ENCODE measurements at regions not wholly inside any gene's neighbourhood (a gene's known extent, or its start where the extent isn't known, plus 50 kb on each side); places are given as distances from the start of the nearest gene placed in this dataset.
A peak's percentile ranks its signal among the peaks of the same experiment; 100 is the strongest.
"Not testable (repeated sequence)": the region's sequence is repeated elsewhere in the genome, so short reads cannot be mapped to it uniquely, and the experiment has no call there.

DNA sequence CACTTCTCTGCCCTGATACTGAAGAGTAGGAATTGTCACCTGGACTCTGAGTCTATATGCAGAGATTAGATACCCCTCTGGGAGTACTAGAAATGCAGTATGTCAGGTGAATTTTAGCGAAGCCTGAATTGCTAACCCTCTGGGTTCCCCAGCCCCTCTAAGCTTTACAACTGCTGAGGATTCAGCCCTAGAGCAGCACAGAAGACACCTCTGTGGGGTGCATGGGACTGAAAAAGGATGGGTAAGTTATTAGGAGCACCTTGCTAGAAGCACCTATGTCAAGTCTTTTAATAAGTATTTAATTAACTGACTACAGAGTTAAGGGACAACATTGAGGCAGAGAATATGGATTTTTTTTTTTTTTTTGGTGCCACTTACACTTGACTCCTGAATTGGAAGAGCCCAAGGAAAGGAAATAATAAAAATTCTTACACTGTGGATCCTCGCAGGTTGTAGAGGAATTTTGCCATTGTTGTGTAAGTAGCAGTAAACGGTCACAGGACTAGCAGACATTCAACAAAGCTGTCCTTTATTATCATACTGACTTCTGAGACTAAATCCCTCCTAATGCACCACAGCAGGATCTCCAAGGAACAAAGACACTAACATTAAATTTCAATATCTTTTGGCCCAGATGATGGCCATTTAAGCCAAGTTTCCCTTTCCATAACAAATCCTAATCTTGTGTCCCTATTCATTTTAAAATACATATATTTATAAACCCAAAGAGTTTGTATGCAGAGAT lies 253.2 kb downstream of the ANKRD50 start:
- intact Hi-C loops (cut with DNase I), result no loop called here
- no peak for DNase-seq

DNA sequence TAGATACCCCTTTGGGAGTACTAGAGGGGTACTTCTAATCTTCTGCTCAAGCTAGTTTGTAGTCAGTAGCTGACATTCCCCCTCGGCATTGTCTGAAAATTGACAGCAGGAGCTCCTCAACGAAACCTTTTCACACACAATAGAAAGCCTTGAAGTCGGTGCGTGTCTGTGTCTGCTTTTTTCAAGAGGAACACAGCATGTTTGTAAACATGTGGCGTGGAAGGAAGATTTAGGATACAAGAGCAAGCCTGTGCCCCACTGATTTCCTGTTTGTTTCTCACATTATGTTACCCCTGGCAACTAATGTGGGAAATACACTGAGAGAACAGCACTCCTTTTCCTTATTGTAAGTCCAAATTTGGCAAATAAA lies 252.6 kb downstream of the ANKRD50 start:
- no peak for DNase-seq

DNA sequence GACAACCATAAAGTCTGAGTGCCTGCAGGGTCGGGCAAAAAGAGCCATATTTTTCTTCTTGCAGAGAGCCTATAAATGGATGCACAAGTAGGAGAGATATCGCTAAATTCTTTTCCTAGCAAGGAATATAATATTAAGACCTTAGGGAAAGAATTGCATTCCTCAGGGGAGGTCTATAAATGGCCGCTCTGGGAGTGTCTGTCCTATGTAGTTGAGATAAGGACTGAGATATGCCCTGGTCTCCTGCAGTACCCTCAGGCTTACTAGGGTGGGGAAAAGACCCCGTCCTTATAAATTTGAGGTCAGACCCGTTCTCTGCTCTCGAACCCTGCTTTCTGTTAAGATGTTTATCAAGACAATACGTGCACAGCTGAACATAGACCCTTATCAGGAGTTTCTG lies 250.9 kb downstream of the ANKRD50 start:
- intact Hi-C loops (cut with DNase I), result not testable (repeated sequence)

More for the DNA sequence above, 252.6 kb downstream of the ANKRD50 start:
- intact Hi-C loops (cut with DNase I), result no loop called here

DNA sequence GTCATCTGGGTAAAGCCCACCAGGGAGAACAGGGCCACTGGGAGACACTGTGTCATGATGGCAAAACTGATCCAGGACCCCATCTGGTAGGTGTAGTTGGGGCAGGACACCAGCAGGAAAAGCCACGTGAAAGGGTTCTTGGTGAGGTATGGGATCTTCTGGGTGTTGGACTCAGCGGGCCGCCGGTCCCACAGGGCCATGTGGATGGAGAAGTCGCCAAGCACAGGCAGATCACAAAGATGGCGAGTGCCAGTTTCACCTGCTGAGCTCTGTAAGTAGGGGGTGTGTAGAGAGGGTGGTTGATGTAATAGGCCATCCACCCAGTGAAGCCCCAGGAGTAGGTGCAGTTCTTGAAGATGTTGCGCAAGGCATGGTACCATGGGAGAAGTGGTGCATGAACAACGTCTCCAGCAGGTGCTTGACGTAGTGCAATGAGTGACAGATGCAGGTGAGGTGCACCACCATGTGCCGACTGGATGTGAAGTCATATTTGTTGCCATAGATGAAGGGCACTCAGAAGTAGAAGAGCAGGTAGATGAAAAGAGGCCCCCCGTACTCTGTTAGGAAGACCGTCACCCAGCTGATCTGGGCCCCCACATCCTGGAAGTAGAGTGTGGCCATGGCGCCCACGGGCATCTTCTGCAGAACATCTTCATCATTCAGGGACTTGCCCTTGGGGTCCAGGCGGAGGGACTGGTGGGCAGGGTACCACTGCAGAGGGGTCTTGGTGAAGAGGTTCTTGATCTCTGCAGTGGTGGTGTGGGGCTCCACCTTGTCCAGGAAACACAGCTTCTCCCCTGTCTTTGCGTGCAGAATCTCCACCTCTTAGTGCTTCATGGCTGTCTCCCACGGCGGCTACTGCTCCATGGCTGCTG lies 249.3 kb downstream of the ANKRD50 start:
- intact Hi-C loops (cut with DNase I), result no loop called here
- peak in 1 of 10 donors; percentile 54 for DNase-seq

More for the DNA sequence above, 250.9 kb downstream of the ANKRD50 start:
- not testable (repeated sequence) for DNase-seq

DNA sequence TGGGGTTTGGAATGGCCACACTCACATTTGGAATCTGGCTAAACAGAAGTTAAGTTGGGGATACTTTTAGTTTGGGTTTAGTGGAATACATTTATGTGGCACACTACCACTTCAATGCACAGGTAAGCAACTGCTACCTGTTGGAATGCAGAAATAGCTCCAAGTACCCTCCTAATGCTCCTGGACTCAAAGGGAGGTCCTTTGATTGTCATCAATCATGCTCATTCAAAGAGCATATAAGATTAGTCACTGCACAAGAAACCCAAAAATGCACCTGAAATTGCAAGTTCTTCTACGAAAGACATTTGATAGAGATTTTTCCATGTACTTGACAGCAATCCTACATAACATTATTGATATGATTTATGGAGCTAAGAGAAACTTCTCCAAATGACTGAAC lies 247.7 kb downstream of the ANKRD50 start:
- DNase-seq, result no peak
- intact Hi-C loops (cut with DNase I), result no loop called here

DNA sequence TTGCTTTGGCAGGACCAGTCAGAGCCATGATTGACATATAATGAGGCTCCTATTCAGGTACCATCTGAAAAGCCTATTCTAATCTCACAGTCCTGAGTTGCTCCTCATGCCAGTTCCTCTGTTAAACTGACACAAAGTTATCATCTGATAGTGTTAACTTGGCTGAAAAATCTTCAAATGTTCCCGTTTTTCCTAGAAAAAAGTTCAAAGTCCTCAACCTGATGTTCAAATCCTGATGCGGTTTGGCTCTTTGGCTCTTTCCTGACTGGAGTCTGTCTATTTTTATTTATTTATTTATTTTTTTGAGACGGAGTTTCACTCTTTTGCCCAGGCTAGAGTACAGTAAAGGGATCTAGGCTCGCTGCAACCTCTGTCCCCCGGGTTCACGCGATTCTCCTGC lies 244.2 kb downstream of the ANKRD50 start:
- DNase-seq, result no peak
- intact Hi-C loops (cut with DNase I), result no loop called here

DNA sequence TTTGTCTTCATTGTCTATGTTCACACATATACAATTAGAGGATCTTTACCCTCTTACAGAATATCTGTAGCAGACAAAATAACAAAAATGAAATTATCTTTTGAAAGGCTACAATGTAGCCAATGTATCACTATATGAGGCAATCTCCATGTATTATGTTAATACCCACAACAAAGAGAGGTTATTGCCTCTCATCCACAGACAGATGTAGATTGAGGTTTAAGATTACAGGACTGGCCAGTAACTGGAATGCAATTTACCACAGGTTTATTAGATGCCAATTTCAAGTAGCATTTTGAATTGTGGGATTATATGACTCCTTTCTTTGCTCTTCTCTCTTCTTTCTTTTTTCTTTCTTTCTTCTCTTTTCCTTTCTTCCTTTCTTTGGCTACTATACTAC lies 242.6 kb downstream of the ANKRD50 start:
- DNase-seq, result no peak
- intact Hi-C loops (cut with DNase I), result no loop called here

DNA sequence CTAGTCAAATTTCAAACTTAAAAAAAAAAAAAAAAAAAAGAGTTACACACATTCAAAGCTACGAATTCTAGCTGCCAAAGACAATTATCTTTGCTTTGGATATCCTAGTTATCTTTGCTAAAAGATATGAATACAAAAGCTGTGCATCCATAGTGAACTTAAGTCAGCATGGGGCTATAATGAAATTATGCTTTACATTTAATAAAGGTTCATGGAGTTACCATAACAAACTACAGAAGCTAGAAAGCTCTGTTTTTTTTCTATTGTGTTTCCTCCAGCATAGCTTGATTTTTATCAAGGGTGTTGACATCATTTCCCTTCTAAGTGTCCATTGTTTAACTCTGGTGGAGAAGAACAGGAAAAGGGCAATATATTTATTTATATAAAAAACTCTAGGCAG lies 234.1 kb downstream of the ANKRD50 start:
- DNase-seq, result no peak
- intact Hi-C loops (cut with DNase I), result no loop called here

DNA sequence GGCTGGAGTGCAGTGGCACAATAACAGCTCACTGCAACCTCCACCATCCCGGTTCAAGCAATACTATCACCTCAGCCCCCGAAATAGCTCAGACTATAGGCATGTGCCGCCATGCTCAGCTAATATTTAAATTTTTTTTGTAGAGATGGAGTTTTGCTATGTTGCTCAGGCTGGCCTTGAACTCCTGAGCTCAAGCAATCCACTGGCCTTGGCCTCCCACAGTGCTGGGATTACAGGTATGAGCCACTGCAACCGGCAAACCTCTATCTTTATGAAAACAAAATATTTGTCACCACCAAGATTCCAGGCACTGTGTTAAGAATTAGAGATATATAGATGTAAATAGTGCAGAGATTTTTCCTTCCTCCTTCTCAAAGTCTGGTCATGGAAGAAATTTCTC lies 232.5 kb downstream of the ANKRD50 start:
- intact Hi-C loops (cut with DNase I), result no loop called here
- DNase-seq, result no peak

DNA sequence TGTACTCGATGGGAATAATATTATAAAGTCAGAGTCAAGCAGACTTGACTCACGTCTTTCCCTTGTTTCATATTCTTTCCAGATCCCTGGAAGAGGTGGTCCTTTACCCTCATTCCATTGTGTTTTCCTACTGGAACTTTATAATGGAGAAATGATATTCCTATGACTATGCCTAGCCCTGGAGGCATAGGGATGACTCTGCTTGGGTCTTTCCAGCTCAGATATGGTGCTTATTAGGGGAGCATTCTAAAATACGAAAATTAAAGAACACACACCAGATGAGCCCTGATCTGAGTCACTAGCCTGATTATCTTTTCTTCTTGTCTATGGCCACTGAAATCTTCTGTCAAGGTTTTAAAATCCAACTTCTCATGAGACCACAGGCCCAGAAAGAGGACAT lies 231.4 kb downstream of the ANKRD50 start:
- intact Hi-C loops (cut with DNase I), result no loop called here
- no peak for DNase-seq

DNA sequence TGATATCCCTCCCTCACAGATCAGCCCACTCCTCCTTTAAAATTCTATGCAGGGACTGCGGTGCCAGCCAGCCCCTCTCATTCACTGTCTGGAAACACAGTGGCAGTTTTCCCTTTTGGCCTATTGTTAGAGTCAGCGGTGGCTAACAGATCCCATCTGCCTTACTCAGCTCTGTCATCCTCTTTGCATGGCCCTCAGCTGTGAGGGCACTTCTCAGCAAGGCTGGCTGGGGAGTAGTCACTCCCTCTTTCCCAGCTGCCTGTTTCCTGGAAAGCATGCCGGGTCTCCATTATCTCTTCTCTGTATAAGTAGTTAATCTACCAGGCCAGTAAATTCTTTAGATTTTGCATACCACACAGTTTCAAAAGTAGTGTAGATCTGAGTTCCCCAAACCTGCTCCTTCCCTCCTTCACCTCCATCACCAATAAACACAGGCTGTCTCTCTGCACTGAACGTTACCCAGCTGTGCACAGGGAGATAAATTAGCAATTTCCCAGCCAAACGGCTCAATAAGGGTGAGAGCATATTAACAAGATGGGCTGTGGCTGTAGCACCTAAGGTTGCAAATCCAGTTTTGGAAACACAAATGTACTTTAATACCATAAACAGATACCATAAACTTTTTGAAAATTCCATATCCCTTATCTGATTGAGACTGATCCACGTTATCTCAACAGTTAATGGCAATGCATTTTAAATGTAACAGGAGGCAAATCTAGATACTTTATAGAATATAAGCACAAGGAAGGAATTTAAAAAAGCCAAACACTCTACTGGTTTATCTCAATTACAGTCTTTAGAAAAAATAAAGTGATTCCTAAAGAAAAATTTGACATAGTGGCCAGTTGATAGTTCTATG lies 229.3 kb downstream of the ANKRD50 start:
- intact Hi-C loops (cut with DNase I), result no loop called here
- no peak for DNase-seq

DNA sequence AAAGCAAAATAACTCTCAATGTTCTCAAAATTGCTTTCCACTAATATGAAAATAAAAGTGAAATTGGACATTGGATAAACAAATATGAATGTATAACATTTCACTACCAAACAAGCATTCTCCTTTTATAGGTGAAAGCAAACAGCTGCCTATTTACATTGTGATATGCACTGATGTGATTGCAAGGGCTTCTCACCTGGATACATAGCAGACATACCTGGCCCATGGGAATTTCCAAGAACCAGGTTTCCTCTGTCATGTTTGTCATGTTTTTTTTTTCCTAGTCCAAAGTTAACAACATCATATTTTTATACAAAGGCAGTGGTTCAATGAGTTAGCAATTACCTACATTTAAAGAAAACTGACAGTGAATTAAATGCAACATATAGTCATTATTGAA lies 228.5 kb downstream of the ANKRD50 start:
- intact Hi-C loops (cut with DNase I), result no loop called here
- no peak for DNase-seq

DNA sequence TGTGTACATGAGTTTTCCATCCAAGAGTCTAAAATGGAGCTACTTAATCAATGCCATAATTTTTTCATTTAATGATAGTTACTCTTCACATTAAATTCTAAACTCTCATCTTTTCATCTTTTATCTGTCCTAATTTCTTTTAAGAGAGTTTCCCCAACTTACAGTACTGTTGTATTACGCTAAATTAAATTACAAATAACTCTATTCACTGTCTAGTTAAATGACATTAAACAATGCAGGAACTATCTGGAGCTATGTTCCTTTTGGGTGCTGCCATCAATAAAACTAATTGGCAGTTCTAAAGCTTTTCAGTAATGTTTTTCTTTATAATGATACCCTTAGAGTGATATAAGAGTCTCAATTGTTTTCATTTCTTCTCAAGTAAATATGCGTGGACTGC lies 227.6 kb downstream of the ANKRD50 start:
- intact Hi-C loops (cut with DNase I), result no loop called here
- DNase-seq, result no peak

DNA sequence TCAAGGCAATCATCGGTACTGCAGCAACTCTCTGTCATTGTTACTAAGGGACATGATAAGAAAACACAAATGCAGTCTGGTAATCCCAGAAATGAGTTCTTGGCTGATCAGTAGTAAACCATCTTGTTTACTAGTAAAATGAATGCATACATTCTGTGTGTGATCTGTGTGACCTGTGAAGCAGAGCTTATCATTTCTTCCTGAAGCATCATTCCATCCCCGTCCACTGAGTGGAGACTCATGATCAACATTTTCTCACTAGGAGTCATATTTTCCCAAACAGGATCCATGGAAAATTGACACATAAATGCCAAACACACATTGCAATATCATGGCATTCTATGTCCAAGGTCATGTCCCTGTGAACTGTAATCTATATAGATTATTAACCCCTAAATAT lies 226.1 kb downstream of the ANKRD50 start:
- DNase-seq, result no peak
- intact Hi-C loops (cut with DNase I), result no loop called here

DNA sequence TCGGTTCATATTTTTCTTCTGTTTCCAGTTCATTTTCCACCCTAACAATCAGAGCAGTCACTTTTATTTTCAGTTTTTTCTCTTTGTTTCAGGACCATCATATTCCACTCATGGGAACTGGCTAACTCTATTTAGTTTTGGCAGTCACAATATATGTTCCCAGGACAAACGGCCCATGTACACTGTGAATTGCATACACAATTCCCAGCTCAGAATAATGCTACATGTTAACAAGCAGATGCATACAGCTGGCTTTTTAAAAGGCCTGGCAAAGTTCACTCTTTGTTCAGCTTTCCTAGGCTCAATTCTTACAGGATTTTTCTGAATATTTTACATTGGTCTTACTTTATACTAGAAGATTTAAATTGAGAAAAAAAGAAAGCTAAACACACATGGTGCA lies 224.9 kb downstream of the ANKRD50 start:
- DNase-seq, result no peak
- intact Hi-C loops (cut with DNase I), result no loop called here

DNA sequence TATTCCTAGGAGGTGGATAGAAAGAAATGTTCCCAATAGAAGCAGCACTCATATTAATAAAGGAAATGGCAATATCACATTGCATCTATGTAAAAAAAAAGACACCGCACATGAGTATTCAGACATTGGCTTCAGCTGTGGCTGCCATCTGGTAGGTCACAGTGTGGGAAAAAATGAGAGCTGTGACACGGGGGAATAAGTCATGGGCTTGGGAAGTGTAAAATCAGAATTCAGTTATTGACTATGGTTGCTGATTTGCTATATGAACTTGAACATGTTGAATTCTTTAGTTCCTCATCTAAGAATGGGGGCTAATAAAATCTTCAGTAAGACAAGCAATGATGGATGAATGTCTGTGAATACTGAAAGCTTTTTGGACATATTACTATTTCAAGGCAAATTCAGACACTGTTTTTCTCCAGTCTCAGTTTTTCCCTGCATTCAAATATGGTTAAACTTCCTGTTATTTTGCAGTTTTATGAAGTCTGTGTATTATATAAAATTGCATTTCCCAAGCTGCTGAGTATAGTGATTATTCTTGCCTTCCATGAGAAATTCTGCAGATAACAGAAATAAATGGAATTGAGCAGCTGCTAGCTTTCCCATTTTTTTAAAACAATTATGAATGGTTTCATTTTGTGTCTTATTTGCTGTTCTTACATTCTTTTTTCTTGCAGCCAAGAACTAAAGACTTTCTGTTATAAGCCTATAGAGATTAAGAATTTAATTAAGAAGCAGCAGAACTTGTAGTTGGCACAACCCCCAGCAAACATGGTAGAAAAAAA lies 221.0 kb downstream of the ANKRD50 start:
- DNase-seq, result no peak

DNA sequence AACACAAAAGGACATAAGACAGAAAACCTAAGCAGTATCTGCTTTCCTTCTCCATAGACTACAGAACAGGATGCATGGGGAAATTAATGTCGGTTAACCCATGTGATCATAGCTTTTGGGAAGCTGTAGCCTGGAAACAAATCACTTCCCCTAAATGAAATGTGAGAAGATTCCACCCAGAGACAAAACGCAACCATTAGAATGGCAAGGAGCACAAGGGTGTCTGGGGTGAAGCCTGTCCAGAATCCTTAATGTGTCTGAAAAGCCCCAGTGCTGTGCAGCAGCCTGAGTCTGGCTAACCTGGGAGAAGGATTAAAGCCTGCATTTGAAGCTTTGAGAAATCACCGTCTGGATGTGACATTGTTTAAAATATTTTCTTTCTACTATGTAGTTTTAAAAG lies 213.3 kb downstream of the ANKRD50 start:
- no peak for DNase-seq
- intact Hi-C loops (cut with DNase I), result no loop called here

More for the DNA sequence above, 221.0 kb downstream of the ANKRD50 start:
- intact Hi-C loops (cut with DNase I), result no loop called here

DNA sequence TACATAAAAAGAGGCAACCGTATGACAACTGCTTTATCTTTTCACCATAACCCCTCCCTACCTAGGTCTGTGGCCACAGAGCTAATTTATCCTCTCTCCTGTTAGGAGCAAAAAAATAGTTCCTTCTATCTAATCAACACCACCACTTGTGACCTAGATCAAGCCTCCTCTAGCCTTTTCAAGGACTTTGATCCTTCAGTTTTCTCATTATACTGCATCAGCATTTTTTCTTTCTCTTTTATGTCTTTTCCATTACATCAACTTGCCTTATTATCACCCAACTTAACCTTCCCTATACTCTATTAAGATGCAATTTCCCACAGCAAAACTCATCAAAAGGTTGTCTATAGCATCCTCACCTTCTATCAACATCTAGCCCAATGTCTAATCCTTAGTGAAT lies 211.0 kb downstream of the ANKRD50 start:
- DNase-seq, result no peak
- intact Hi-C loops (cut with DNase I), result no loop called here

DNA sequence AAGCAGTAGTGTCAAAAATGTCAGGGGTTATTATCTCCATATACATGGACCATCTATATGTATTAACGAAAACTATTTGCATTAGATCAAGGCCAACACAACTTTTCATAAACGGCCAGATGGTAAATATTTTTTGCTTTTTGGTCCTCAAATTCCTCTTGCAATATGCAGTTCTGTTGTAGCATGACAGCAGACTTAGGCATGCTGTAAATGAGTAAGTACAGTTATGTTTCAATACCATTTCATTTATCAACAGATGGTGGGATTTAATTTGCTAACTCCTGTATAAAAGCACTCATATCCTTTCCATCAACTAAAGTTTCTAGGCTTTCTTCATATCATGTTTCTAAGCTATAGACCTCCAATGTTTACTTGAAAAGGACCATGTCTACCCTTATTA lies 208.1 kb downstream of the ANKRD50 start:
- no peak for DNase-seq
- intact Hi-C loops (cut with DNase I), result no loop called here

DNA sequence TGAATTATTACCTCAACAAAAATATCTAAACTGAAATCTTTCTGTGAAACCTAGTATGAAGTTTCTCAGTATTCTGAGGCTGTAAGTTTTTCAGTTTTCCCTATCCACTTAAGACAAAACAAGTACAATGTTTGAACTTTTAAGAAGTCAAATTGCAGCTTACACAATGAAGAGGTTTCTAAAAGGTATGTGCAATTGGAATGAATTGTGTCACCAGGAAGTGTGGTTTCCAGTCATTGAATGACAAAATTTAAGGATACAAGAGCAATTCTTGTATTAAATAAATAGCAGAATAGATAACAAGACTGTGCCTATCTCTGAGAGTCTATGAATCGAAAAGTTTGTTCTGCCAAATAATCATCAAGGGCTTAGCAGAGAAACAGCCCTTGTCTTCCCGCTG lies 207.3 kb downstream of the ANKRD50 start:
- intact Hi-C loops (cut with DNase I), result no loop called here
- DNase-seq, result no peak

All from posterior cingulate gyrus (tissue), 11 donors.